ENCODE measurements at regions not wholly inside any gene's neighbourhood (a gene's known extent, or its start where the extent isn't known, plus 50 kb on each side); places are given as distances from the start of the nearest gene placed in this dataset.

GRCh38 chr19:32294871-32295438 lies 50.5 kb upstream of the ZNF507 start:
- in situ Hi-C loops (cut with HindIII; ENCODE audit: extremely low pct_ligation_motif_present, low pct_unique_long_range_greater_than_20kb), result loop anchor here (10.0 kb wide), 1 partner anchor 270 kb away; no protein-coding TSS in a partner anchor
- no peaks in the 10 kb centered on the region for H3K79me2 ChIP-seq (ENCODE audit: insufficient read depth, low read length)
- H3K27ac ChIP-seq (ENCODE audit: extremely low read length, insufficient read depth, low read length), result no peak overlapping the region
- H2AFZ ChIP-seq (ENCODE audit: low read length), result no peak overlapping the region
- WGBS (ENCODE audit: low lambda C conversion rate), result 51% methylated on average over 6 of the region's 6 CpGs
- H3K27me3 ChIP-seq (ENCODE audit: control insufficient read depth in 1 of 2, insufficient read depth in 2 of 2, low read length in 2 of 2), result no peaks in the 10 kb centered on the region; a peak in 2 of 5 replicates
- H3K9me3 ChIP-seq (ENCODE audit: low read length), result no peaks in the 10 kb centered on the region
- H3K4me3 ChIP-seq (replicated peaks in 1 of 3; ENCODE audit: insufficient read depth in 1 of 3, low read depth in 2 of 3, low read length in 3 of 3), result no peak overlapping the region
- no peaks in the 10 kb centered on the region for H4K20me1 ChIP-seq (ENCODE audit: insufficient read depth, low read length)
- H3K4me1 ChIP-seq (ENCODE audit: insufficient read depth, low read length), result no peaks in the 10 kb centered on the region
- CTCF ChIA-PET (ENCODE audit: low intra/inter-chr PET ratio, low total read pairs), result no interaction called here
- no peak for DNase-seq (ENCODE audit: low spot score)
- BruUV-seq (replicated peaks), result no TSS peak
- no peaks in the 10 kb centered on the region for H3K36me3 ChIP-seq (replicated peaks in 1 of 2; ENCODE audit: control insufficient read depth in 1 of 2, insufficient read depth in 2 of 2, low read length in 2 of 2)
- no peak overlapping the region for H3K4me2 ChIP-seq (ENCODE audit: low read depth, low read length)
- no peak for FAIRE-seq
- POLR2A ChIA-PET, result no interaction called here
- no peak overlapping the region for H3K9ac ChIP-seq (ENCODE audit: insufficient read depth, low read depth, low read length)
- intact Hi-C loops (cut with micrococcal nuclease; ENCODE audit: unreplicated experiment), result no loop called here
- no peak for ATAC-seq
- TF ChIP-seq SP5 (CRISPR knock-in tag; IDR thresholded peaks at IDR 0.05; ENCODE audit: borderline replicate concordance, low read depth) (no peak), ZBTB43 (CRISPR knock-in tag; conservative IDR thresholded peaks at IDR 0.05) (no peak), ZFP36L1 (CRISPR knock-in tag; IDR thresholded peaks at IDR 0.05) (no peak), ZFP37 (CRISPR knock-in tag; IDR thresholded peaks at IDR 0.05; ENCODE audit: borderline replicate concordance) (no peak), SUZ12 (IDR thresholded peaks at IDR 0.05; ENCODE audit: low read depth, low read length) (no peak), SOX6 (IDR thresholded peaks at IDR 0.05) (no peak), SOX6 (CRISPR knock-in tag; IDR thresholded peaks at IDR 0.05) (no peak), ZNF24 (IDR thresholded peaks at IDR 0.05) (no peak), TCF7 (IDR thresholded peaks at IDR 0.05; ENCODE audit: low read depth) (no peak), IKZF1 (IDR thresholded peaks at IDR 0.05) (no peak), MTERF4 (CRISPR knock-in tag; IDR thresholded peaks at IDR 0.05) (no peak), ZNF180 (CRISPR knock-in tag; IDR thresholded peaks at IDR 0.05; ENCODE audit: borderline replicate concordance, low read depth) (no peak), TMF1 (CRISPR knock-in tag; IDR thresholded peaks at IDR 0.05; ENCODE audit: low read depth) (no peak), ZNF383 (CRISPR knock-in tag; IDR thresholded peaks at IDR 0.05; ENCODE audit: borderline replicate concordance) (no peak), HMGXB3 (CRISPR knock-in tag; IDR thresholded peaks at IDR 0.05; ENCODE audit: borderline replicate concordance) (no peak)
- TF ChIP-seq, protein P1, sequence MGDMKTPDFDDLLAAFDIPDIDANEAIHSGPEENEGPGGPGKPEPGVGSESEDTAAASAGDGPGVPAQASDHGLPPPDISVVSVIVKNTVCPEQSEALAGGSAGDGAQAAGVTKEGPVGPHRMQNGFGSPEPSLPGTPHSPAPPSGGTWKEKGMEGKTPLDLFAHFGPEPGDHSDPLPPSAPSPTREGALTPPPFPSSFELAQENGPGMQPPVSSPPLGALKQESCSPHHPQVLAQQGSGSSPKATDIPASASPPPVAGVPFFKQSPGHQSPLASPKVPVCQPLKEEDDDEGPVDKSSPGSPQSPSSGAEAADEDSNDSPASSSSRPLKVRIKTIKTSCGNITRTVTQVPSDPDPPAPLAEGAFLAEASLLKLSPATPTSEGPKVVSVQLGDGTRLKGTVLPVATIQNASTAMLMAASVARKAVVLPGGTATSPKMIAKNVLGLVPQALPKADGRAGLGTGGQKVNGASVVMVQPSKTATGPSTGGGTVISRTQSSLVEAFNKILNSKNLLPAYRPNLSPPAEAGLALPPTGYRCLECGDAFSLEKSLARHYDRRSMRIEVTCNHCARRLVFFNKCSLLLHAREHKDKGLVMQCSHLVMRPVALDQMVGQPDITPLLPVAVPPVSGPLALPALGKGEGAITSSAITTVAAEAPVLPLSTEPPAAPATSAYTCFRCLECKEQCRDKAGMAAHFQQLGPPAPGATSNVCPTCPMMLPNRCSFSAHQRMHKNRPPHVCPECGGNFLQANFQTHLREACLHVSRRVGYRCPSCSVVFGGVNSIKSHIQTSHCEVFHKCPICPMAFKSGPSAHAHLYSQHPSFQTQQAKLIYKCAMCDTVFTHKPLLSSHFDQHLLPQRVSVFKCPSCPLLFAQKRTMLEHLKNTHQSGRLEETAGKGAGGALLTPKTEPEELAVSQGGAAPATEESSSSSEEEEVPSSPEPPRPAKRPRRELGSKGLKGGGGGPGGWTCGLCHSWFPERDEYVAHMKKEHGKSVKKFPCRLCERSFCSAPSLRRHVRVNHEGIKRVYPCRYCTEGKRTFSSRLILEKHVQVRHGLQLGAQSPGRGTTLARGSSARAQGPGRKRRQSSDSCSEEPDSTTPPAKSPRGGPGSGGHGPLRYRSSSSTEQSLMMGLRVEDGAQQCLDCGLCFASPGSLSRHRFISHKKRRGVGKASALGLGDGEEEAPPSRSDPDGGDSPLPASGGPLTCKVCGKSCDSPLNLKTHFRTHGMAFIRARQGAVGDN (CRISPR knock-in tag; IDR thresholded peaks at IDR 0.05), result no peak

All from HepG2 (cell line).